MM.1S (cell line): ENCODE measurements at regions not wholly inside any gene's neighbourhood (a gene's known extent, or its start where the extent isn't known, plus 50 kb on each side); places are given as distances from the start of the nearest gene placed in this dataset.

ENCODE experiments used
- DNase-seq: peaks from one replicate; pipeline ENCODE4 v3.0.0-alpha.2; 2015
- H2AFZ ChIP-seq: fragments of 300-600 bp; sonication (generic); 2 replicates; pipeline ENCODE4 v1.6.0; 2016; ENCODE audit warnings: antibody characterized with exemption, low read length
- H3F3A ChIP-seq: fragments of 300-600 bp; sonication (generic); 2 replicates; pipeline ENCODE4 v1.6.1; 2016; ENCODE audit warnings: mild to moderate bottlenecking, antibody characterized with exemption, low read length, moderate library complexity, mixed read lengths; ENCODE audit not compliant: insufficient read depth
- H3K27ac ChIP-seq: fragments of 300-600 bp; sonication (generic); 2 replicates; pipeline ENCODE4 v1.5.1; 2016; ENCODE audit warnings: mild to moderate bottlenecking, low read length
- H3K27me3 ChIP-seq: fragments of 300-600 bp; sonication (generic); replicated peaks from 2 replicates; pipeline ENCODE4 v1.6.0; 2016; ENCODE audit warnings: low read length; ENCODE audit not compliant: insufficient read depth
- H3K36me3 ChIP-seq: fragments of 300-600 bp; sonication (generic); replicated peaks from 2 replicates; pipeline ENCODE4 v1.6.1; 2016; ENCODE audit warnings: mild to moderate bottlenecking, low read length, mixed read lengths; ENCODE audit not compliant: insufficient read depth
- H3K4me1 ChIP-seq: fragments of 300-600 bp; sonication (generic); 2 replicates; pipeline ENCODE4 v1.6.1; 2016; ENCODE audit warnings: low read length, mixed read lengths
- H3K4me2 ChIP-seq: fragments of 300-600 bp; sonication (generic); 2 replicates; pipeline ENCODE4 v1.6.0; 2016; ENCODE audit warnings: low read depth, low read length
- H3K4me3 ChIP-seq: fragments of 300-600 bp; sonication (generic); 2 replicates; pipeline ENCODE4 v1.5.1; 2016; ENCODE audit warnings: low read length, mixed read lengths
- H3K79me2 ChIP-seq: fragments of 300-600 bp; sonication (generic); 2 replicates; pipeline ENCODE4 v1.6.1; 2016; ENCODE audit warnings: mixed run types, low read length, mixed read lengths
- H3K9ac ChIP-seq: fragments of 300-600 bp; sonication (generic); 2 replicates; pipeline ENCODE4 v1.6.1; 2016; ENCODE audit warnings: low read length, mixed read lengths
- H3K9me2 ChIP-seq: fragments of 300-600 bp; sonication (generic); replicated peaks from 2 replicates; pipeline ENCODE4 v1.6.1; 2016; ENCODE audit warnings: mild to moderate bottlenecking, low read length, mixed read lengths; ENCODE audit not compliant: insufficient read depth
- H3K9me3 ChIP-seq: fragments of 300-600 bp; sonication (generic); replicated peaks from 2 replicates; pipeline ENCODE4 v1.6.1; 2016; ENCODE audit warnings: mild to moderate bottlenecking, low read length, mixed read lengths; ENCODE audit not compliant: insufficient read depth
- H4K20me1 ChIP-seq: fragments of 300-600 bp; sonication (generic); 2 replicates; pipeline ENCODE4 v1.6.1; 2016; ENCODE audit warnings: mild to moderate bottlenecking, low read length, moderate library complexity, mixed read lengths; ENCODE audit not compliant: insufficient read depth
- EZH2 ChIP-seq: fragments of 300-600 bp; sonication (generic); optimal IDR thresholded peaks from 2 replicates; pipeline ENCODE3; 2017; ENCODE audit warnings: low read depth, mild to moderate bottlenecking, antibody characterized with exemption, low read length, mixed read lengths
- EZH2phosphoT487 ChIP-seq: fragments of 300-600 bp; sonication (generic); IDR thresholded peaks from 2 replicates; pipeline ENCODE4 v1.6.1; 2018; ENCODE audit warnings: antibody characterized with exemption, low read length
- TF ChIP-seq, protein P1 (sequence below): fragments of 300-600 bp; sonication (generic); IDR thresholded peaks from 2 replicates; pipeline ENCODE4 v1.5.1; 2016; ENCODE audit warnings: antibody characterized with exemption, low read length, mixed read lengths

DNA sequence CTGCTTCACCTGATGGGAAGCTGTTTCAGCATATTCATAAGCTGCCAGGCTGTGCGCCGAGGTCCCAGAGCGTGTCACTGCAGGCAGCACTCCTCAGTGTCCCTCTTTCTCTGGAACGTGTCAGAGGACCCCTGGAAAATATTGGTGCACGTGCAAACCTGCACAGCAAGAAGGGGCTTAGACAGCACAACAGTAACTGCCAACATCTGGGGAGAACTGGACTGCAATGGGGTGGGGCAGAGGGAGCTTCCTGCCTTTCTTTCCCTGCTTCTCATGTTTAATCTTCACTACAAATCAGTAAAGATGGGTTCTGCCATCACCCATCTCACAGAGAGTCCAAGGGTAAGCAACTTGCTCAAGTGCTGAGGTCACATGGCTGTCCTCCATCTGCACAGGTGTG is 86.5 kb upstream of the GPR26 start:
- no peak overlapping the region for H3K9ac ChIP-seq
- H3K27me3 ChIP-seq, result peaks cover 31% of the 10 kb centered on the region
- H3K4me3 ChIP-seq, result no peak overlapping the region
- H3K9me3 ChIP-seq, result no peaks in the 10 kb centered on the region
- no peaks in the 10 kb centered on the region for H3K4me1 ChIP-seq
- H3K4me2 ChIP-seq, result no peak overlapping the region
- H2AFZ ChIP-seq, result no peak overlapping the region
- no peaks in the 10 kb centered on the region for H3K9me2 ChIP-seq
- no peaks in the 10 kb centered on the region for H3K36me3 ChIP-seq
- H3K27ac ChIP-seq, result no peak overlapping the region
- TF ChIP-seq EZH2, result no peak
- TF ChIP-seq, protein P1, sequence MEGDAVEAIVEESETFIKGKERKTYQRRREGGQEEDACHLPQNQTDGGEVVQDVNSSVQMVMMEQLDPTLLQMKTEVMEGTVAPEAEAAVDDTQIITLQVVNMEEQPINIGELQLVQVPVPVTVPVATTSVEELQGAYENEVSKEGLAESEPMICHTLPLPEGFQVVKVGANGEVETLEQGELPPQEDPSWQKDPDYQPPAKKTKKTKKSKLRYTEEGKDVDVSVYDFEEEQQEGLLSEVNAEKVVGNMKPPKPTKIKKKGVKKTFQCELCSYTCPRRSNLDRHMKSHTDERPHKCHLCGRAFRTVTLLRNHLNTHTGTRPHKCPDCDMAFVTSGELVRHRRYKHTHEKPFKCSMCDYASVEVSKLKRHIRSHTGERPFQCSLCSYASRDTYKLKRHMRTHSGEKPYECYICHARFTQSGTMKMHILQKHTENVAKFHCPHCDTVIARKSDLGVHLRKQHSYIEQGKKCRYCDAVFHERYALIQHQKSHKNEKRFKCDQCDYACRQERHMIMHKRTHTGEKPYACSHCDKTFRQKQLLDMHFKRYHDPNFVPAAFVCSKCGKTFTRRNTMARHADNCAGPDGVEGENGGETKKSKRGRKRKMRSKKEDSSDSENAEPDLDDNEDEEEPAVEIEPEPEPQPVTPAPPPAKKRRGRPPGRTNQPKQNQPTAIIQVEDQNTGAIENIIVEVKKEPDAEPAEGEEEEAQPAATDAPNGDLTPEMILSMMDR, result no peak
- TF ChIP-seq EZH2phosphoT487, result no peak
- H3F3A ChIP-seq, result no peaks in the 10 kb centered on the region
- no peaks in the 10 kb centered on the region for H3K79me2 ChIP-seq
- no peak for DNase-seq
- no peaks in the 10 kb centered on the region for H4K20me1 ChIP-seq

DNA sequence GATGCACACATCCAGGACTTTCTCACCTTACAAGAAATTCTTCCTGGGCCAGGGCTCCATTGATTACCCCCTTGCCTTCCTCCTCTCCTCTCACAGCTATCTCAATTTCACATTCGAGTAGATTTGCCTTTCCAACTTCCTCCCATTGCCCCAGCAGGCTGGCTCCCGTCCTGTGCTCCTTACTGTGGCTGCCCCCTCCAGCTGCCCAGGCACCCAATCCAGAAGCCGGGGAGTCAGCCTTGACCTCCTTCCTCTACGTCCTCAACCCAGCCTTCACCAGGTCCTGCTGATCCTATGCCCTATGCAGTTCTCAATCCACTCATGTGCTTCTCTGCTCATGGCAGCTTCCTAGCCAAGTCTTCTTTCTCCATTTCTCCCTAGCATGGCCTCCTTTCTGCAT is 85.7 kb upstream of the GPR26 start:
- Histone ChIP-seq H3K4me3 (no peak overlapping the region), H3K9ac (no peak overlapping the region), H3K79me2 (no peaks in the 10 kb centered on the region), H4K20me1 (no peaks in the 10 kb centered on the region), H3K4me1 (no peaks in the 10 kb centered on the region), H3K27me3 (peaks cover 32% of the 10 kb centered on the region), H3K27ac (no peak overlapping the region), H3K36me3 (no peaks in the 10 kb centered on the region), H2AFZ (no peak overlapping the region), H3K9me2 (no peaks in the 10 kb centered on the region), H3F3A (no peaks in the 10 kb centered on the region), H3K9me3 (no peaks in the 10 kb centered on the region), H3K4me2 (no peak overlapping the region)
- TF ChIP-seq, protein P1, result no peak
- TF ChIP-seq EZH2 (no peak), EZH2phosphoT487 (no peak)
- no peak for DNase-seq

DNA sequence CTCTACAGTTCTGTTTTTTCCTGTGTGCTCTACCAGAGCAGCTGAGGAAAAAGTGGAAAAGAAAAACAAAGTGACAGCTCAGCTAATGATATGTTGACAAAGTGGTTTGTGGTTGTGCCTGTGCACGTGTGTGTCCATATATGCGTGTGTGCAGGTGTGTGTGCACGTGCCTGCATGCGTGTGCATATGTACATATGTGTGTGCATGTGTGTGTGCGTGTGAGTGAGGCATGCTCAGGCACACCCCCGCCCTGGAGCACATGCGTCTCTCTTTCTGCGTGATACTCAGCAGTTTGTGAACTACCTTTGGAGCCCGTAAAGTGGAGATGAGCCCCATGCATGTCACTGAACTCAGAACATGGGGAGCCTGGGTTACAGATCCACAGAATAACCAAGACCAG is 84.5 kb upstream of the GPR26 start:
- H3K9me2 ChIP-seq, result no peaks in the 10 kb centered on the region
- no peak overlapping the region for H3K4me3 ChIP-seq
- no peaks in the 10 kb centered on the region for H3K36me3 ChIP-seq
- no peaks in the 10 kb centered on the region for H3K79me2 ChIP-seq
- no peak overlapping the region for H2AFZ ChIP-seq
- TF ChIP-seq, protein P1, result no peak
- no peak for TF ChIP-seq EZH2
- TF ChIP-seq EZH2phosphoT487, result no peak
- no peaks in the 10 kb centered on the region for H4K20me1 ChIP-seq
- peaks cover 32% of the 10 kb centered on the region for H3K27me3 ChIP-seq
- no peak overlapping the region for H3K4me2 ChIP-seq
- no peak overlapping the region for H3K27ac ChIP-seq
- no peaks in the 10 kb centered on the region for H3K9me3 ChIP-seq
- H3K4me1 ChIP-seq, result no peaks in the 10 kb centered on the region
- no peaks in the 10 kb centered on the region for H3F3A ChIP-seq
- no peak overlapping the region for H3K9ac ChIP-seq
- no peak for DNase-seq
